Stimulated activated CD4-positive, alpha-beta T cell treated with anti-CD3 and anti-CD28 coated beads, TNF-alpha, amount 100 ng/mL, for 24 hours (primary cell): ENCODE measurements at regions not wholly inside any gene's neighbourhood (a gene's known extent, or its start where the extent isn't known, plus 50 kb on each side); places are given as distances from the start of the nearest gene placed in this dataset.
"Not testable (repeated sequence)": the region's sequence is repeated elsewhere in the genome, so short reads cannot be mapped to it uniquely, and the experiment has no call there.

Experiments
- DNase-seq, 3 experiments: peaks; one replicate each; pipeline ENCODE4 v3.0.0-alpha.2; 2020; ENCODE audit warnings: low read depth in 3 of 3

DNA sequence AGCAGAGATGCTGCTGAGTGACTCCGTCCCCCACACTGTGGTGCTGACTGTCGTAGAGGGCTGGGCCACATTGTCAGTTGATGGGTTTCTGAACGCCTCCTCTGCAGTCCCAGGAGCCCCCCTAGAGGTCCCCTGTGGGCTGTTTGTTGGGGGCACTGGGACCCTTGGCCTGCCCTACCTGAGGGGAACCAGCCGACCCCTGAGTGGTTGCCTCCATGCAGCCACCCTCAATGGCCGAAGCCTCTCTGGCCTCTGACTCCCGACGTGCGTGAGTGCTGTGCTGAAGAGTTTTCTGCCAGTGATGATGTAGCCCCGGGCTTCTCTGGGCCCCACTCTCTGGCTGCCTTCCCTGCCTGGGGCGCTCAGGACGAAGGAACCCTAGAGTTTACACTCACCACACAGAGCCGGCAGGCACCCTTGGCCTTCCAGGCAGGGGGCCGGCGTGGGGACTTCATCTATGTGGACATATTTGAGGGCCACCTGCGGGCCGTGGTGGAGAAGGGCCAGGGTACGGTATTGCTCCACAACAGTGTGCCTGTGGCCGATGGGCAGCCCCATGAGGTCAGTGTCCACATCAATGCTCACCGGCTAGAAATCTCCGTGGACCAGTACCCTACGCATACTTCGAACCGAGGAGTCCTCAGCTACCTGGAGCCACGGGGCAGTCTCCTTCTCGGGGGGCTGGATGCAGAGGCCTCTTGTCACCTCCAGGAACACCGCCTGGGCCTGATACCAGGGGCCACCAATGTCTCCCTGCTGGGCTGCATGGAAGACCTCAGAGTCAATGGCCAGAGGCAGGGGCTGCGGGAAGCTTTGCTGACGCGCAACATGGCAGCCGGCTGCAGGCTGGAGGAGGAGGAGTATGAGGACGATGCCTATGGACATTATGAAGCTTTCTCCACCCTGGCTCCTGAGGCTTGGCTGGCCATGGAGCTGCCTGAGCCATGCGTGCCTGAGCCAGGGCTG lies 181.1 kb downstream of the TBC1D2B start:
- not testable (repeated sequence) for DNase-seq

DNA sequence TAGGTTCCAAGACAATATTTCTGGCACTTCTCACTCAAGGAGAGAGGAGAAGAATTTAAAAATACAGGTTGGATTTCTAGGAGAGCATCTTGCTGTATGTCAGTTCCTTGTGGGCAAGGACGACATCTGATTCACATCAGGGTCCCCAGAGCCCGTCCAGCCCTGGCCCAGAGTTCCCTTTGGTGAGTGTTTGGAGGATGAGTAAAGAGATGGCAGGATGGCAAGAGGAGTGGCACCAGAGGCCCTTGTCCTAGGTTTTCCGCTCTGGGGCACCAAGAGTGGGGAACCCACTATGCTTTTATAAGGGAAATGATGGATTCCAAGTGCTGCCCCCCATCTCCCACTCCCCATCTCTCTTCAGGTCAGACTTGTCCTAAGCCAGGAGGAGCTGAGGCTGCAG lies 181.8 kb downstream of the TBC1D2B start:
- no peak for DNase-seq

DNA sequence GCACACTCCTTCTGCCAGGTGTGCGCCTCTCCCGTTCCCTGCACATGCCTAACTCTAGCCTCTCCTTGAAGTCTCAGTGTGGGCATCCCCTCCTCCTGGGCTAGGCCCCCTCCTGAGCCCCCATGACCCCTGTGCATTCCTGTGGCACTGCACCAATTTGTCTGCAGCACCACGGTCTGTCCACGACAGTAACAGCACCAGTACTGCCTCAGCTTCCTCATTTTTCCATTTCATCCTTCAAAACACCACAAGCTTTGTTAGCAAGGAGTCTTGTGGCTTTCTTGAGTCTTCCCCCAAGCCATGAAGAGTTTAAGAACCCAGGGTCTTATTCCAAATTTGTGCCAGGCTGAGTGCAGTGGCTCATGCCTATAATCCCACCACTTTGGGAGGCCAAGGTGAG lies 182.4 kb downstream of the TBC1D2B start:
- DNase-seq: not testable (repeated sequence)

DNA sequence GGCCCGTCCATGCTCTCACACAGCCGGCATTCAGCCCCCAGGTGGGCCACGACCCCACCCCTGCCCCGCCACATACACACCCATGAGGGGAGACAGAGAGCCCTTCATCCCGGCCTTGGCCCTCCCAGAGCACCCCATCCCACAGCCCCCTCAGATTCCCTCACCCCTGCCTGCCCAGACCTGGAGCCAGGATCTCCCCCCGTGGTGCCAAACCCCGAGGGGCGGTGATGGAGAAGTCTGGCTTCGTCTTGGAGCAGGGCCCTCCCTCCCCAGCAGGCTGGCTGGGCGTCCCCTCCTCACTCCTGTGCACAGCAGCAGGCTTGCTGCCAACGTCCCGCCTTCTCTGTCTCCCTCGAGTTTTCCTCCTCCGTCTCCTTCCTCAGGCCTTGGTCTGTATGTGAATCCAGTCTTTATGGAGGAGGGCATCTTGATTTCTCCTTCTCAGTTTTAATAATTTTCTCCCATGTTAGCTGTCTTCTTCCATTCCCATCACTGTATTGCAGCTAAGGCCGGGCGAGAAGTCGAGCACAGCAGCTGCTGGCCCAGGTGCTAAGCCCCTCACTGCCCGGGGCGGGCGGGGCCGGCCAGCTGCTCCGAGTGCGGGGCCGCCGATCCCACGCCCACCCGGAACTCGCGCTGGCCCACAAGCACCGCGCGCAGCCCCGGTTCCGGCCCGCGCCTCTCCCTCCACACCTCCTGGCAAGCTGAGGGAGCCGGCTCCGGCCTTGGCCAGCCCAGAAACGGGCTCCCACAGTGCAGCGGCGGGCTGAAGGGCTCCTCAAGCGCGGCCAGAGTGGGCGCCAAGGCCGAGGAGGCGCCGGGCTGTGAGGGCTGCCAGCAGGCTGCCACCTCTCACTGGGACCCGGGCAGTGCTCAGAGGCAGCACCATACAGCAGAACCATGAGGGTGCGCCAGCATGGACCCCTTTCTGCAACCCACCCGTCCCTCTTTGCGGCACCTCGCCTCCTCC lies 183.6 kb downstream of the TBC1D2B start:
- DNase-seq: not testable (repeated sequence)

DNA sequence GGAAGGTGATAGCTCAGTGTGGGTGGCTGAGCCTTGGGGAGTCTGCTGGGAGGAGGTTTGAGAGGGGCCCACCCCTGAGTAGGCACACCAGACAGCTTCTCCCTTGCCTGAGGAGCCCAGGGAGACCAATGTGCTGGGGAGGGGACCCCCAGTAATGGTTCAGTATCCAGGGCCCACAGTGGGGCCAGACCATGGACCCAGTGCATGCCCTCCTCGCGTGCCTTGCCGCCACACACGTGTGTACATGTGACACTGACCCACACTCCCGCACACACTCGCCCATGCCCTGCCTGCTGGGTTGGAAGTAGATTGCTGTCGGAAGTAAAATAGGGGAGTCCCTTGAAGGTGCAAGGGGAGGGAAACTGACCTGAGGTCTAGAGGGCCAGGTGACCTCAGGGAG lies 184.3 kb downstream of the TBC1D2B start:
- not testable (repeated sequence) for DNase-seq

DNA sequence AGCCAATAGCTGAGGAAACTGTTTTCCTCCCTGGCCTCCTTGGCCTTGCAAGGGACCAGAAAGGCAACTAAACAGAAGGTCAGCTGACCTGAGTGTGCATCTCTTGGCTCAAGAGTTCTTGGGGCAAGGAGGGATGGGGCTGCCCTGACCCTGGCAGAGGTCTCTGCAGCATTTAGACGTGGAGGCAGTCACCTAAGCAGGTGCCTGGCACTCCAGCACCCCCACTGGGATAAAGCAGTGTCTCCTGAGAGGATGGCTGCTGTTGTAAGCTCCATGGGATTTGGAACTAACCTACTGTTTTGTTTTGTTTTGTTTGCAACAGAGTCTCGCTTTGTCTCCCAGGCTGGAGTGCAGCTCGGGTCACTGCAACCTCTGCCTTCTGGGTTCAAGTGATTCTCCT lies 185.2 kb downstream of the TBC1D2B start:
- DNase-seq: no peak

DNA sequence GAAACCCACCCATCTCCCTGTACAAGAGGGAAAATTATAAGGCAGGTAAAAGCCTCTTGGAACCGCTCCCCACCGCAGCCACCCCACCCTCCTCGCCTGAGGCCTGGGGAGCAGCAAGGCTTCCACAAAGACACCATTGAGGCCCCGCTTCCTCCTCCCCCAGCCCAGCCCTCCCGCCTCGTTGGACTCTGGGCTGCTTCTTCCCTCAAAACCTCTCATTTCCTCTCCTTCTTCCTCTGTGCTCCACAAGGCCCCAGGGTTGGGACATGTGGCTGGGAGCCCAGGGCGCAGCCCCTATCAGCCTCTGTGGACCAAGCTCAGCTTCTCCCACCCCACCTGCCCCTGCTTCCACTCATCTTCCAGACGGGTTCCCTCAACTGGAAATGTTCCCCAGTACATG lies 185.6 kb downstream of the TBC1D2B start:
- not testable (repeated sequence) for DNase-seq

DNA sequence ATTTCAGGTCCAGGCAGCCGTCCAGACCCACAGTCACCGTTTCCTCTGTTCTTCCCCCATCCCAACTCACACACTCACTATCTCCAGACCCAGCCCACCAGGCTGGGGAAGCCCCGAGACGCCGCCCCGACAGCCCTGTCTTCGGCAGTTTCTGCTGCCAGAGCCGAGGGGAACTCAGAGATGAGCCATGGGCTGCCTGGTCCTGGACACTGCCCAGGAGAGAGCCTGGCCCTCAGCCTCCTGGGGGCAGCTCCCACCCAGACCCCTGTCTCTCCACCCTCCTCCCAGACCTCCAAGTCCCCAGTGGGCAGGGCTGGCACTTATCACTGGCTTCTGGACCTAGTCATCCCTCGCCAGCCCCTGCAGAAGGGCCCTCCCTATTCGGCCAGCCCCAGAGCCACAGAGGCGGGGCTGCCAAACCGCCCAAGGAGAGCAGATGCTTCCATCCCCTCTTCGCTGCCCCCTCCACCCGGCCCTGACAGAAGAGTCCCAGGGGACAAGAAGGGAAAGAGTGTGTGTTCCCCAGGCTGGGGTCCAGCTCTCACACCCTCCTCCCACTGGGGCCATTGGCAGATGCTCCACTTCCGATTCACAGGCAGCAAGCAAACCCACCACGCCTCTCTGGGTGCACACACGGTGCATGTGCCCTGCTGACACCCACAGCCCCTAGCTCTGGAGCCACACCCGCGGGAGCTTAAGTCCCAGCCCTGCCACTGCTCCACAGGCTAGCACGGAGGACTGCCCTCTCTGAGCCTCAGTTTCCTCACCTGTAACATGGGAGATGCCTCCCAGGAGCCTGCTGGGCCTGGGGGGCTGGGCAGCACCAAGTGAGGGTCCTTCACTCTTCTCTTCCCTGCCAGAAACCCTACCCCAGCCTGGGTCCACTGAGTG lies 186.4 kb downstream of the TBC1D2B start:
- DNase-seq: not testable (repeated sequence)

DNA sequence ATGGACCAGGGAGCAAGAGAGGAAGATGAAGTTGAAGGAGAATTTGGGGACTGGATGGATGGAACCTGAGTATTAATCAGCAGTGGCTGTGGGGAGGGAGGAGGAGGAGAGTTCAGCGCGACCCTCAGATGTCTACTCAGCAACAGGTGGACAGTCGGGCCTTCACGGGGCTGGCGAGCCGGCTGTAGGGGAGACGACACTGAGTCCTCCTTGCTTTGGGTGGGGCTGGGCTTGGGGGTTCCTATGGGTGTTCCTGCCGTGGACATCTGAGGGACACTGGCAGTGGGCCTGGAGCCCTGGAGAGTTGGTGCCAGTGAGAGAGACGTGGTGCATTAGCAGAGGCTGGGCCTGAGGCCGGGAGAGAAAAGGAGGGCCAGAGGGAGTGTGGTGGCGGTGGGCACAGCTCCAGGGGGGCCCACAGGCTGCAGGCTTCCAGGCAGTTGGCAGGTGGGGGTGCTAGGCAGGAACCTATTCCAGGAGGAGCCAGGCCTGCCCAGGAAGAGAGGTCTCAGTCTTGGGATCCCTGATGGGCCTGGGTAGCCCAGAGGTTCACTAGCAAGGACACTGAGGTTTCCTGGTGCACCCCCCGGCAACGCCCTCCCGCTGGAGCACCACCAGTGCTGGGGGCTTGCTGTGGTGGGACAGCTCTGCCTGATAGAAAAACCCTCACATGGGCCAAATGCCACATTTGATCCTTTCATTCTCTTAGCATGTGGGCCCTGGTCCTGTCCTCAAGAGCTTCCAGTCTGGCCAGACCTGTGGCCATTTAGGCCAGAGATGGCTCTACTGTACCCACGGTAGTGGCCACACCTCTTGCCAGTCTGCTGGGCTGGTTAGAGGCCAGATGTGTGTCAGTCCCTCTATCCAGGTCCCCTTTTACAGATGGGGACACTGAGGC lies 187.4 kb downstream of the TBC1D2B start:
- DNase-seq: not testable (repeated sequence)

DNA sequence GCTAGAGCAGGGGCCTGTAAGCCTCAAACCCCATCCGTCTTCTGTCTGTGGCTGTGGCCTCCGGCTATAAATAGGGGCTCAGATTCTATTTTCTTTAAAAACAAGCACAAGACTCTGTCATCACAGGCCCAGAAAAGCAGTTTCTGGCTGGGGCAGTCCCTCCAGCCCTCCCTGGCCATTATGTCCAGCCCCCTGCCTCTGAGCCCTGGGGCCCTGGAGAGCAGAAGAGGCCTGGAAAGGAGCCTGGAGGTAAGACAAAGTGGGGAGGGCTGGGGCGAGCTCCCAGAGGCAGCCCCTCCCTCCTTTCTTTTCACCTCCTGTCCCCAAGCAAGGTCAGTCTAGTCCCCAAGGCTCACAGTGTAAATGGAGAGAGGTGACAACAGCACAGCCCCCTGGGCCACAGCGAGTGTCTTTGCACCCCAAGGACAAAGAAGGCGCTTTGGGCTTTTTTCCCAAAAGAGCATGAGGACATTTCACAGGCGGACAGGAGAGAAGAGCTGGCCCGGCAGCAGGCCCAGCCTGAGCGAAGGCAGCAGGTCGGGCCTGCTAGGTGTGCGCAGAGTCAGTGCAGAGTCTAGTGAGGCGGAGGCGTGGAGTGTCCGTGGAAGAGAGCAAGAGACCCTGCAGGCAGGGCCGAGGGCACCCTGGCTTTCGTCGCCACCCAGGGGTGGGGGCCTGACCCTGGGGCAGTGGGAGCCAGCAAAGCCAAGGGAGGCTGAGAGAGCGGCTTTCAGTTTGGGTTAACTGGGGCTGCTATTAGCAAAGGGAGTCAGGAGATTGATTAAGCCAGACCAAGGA lies 188.3 kb downstream of the TBC1D2B start:
- DNase-seq: no peak

DNA sequence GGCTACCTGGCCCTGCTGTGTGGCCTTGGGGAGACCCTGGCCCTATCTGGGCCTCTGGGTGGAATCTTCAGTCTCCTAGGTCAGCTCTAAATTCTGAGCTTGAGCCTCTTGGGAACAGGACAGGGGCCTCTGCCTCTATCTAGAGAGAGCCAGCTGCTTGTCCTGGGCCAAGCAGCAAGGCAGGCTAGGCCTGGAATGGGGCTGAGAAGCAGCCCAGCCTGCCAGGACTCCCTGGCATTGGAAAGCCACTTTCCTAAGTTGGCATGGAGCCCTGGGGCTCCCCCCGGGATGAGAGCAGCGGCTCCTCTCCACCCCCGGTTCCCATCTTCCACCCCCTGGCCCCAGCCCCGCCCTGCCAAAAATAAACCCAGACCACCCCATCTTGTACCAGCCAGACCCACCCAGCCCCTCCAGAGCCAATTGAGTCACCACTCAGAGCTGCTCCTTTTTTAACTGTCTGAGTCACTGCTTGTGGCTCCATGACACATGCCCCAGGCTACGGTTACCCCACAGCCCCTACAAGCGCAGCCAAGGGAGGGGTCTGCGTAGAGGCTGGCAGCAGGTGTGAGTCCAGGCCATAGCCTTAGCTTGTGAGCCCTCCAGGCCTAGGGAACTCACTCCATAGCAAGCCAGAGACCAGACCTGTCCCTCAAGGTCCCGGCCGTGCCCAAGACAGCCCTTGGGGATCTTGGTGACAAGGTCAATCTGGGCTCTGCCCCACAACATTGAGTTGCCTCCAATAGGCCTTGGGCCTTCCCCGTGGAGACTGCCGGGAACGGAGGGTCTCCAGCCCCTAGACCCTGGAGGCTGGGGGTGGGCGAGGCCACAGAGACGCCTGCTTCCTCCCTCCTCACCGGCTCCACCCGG lies 189.7 kb downstream of the TBC1D2B start:
- DNase-seq: not testable (repeated sequence)

DNA sequence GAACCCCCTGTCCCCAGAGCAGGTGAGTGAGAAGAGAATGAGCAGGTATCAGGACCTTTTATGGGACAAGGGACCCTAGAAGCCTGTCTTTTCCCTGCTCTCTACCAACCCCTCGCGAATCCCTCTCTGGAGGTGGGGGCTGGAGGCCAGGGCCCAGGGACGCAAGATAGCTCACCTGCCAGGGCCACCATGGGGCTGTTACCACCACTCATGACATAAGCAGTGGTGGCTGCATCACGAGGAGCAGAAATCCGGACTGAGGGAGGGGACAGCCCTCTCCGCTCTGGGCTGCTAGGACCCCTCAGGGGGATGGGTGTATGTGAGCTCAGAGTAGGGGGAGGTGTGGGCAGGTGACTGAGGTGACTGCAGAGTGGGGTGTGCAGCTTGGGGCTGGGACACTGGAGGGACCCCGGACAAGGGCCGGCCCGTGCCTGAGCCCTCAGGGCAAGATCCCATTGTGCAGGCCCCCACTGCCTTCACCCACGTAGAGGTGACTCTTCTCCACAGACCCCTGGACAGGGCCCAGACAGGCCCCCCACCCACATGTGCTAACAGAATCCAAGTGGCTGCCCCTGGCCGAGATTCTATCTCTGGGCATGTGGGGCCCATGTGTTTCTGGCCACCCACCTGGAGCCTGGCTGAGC lies 190.6 kb downstream of the TBC1D2B start:
- DNase-seq: no peak

DNA sequence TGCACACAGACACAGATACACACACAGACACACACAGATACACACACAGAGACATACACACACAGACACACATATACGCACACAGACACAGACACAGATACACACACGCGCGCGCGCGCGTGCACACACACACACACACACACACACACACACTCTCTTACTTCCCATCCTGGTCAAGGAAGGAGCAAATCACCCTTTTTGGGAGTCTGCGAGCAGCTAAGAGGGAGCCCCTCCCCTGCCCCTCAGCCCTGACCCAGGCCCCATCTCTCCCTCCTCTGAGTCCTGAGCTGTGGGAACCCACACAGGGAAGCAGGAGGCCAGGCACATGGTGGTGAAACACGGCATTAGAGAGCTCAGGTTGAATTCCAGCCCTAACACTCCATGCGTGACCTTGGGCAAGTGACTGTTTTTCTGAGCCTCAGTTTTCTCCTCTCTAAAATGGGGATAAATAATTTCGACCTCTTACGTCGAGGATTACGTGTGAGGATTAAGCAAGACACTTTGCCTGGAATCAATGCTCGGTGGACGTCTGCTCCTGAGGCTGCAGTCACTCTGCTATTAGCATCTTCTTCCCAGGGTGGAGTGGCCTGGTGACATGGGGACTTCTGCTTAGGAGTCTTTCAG lies 191.5 kb downstream of the TBC1D2B start:
- DNase-seq: not testable (repeated sequence)

DNA sequence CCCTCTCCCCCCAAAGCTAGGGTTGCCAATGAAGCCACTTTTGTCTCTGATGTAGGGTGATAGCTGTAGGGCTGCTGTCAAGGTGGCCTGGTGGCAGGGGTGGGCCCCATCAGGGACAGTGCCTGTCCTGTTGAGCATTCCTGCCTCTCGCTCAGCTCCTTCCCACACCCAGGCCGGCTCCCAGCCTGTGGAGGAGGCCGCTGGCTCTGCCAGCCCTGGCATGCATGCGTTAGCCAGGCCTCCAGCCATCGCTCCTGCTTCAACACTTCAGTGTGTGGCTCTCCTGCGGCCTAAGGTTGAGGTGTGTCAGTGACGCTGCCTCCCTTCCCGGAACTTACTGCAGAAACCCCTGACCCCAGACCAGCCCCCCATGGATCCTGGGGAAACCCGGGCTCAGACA lies 194.5 kb downstream of the TBC1D2B start:
- not testable (repeated sequence) for DNase-seq

DNA sequence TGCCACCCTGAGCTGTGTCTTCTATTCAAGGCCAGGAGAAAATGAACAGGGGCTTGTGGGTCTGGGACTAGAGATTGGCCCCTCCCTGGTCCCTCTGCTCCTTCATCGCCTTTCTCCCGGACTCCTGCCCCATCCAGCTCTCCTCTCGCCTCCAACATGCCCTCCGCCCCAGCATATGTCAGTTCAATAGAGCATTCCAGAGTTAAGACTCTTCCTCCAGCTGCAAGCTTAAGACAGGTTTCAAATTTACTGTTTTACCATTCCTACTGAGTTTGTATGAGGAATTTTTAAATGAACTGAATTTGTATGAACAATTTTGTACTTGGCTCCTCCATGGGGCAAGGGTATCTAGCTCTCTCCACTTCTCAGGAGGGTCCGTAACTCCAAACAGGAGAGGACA lies 195.6 kb downstream of the TBC1D2B start:
- DNase-seq: no peak

DNA sequence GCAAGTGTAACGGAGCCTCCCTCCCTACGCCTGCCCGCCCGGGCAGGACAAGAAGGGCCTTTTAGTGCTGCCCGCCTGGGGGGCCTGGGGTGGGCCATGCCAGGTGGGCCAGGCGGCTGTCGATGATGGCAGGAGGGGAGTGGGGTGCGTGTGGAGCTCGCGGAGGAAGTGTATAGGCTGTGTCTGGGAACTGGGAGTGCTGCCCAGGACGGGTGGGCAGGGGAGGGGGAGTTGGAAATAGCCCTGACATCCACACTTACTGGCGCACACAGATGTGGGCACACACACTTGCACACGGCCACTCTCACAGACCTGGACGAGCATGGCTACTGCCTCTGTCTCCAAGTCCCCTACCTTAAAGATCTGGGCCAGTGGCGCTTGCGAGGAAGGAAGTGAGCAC lies 196.0 kb downstream of the TBC1D2B start:
- not testable (repeated sequence) for DNase-seq

DNA sequence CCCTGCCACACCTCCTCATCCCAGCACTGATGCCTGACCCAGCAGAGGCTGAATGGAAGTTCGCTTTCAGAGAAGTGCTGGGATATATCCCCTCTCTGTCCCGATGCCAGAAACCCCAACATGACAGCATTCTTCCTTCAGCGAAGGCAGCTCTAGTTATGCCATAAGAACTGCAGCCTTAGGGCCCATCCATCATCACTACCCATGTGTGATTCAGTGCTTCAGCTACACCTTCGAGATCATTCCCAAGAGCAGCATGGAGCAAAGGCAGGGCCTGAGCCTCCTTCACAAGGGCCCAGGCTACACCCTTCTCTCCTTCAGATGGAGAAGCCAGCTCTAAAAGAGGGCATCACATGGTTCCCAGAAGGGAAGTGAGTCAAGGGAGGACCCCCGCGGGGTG lies 198.0 kb downstream of the TBC1D2B start:
- DNase-seq: not testable (repeated sequence)
